ENCODE measurements at regions not wholly inside any gene's neighbourhood (a gene's known extent, or its start where the extent isn't known, plus 50 kb on each side); places are given as distances from the start of the nearest gene placed in this dataset.

GRCh38 chr14:35235840-35236239 lies 56.3 kb upstream of the PSMA6 start:
- Histone ChIP-seq H3K4me1 (ENCODE audit: low read length) (peaks cover 6% of the 10 kb centered on the region), H3K9ac (ENCODE audit: low read length) (no peak overlapping the region), H2AFZ (ENCODE audit: low read depth, low read length) (no peak overlapping the region), H3K4me2 (ENCODE audit: low read length) (no peak overlapping the region), H3K27me3 (ENCODE audit: low read depth, low read length) (no peaks in the 10 kb centered on the region), H3K79me2 (ENCODE audit: low read length) (no peaks in the 10 kb centered on the region), H3K9me3 (ENCODE audit: insufficient read depth, low read length) (no peaks in the 10 kb centered on the region), H4K20me1 (ENCODE audit: insufficient read depth, low read length) (no peaks in the 10 kb centered on the region), H3K27ac (ENCODE audit: low read length) (no peak overlapping the region), H3K36me3 (replicated peaks; ENCODE audit: low read depth, low read length) (no peaks in the 10 kb centered on the region), H3K4me3 (ENCODE audit: low read length) (no peak overlapping the region)
- TF ChIP-seq CTCF (IDR thresholded peaks at IDR 0.05; ENCODE audit: low read depth, low read length) (no peak), EZH2phosphoT487 (IDR thresholded peaks at IDR 0.05; ENCODE audit: low read depth) (no peak)

GRCh38 chr14:35236806-35237205 lies 55.4 kb upstream of the PSMA6 start:
- no peak overlapping the region for H2AFZ ChIP-seq (ENCODE audit: low read depth, low read length)
- H3K9me3 ChIP-seq (ENCODE audit: insufficient read depth, low read length), result no peaks in the 10 kb centered on the region
- H3K4me1 ChIP-seq (ENCODE audit: low read length), result peaks cover 3% of the 10 kb centered on the region; the same call in 1 of the 2 replicates
- no peaks in the 10 kb centered on the region for H4K20me1 ChIP-seq (ENCODE audit: insufficient read depth, low read length)
- no peak for TF ChIP-seq CTCF (IDR thresholded peaks at IDR 0.05; ENCODE audit: low read depth, low read length)
- TF ChIP-seq EZH2phosphoT487 (IDR thresholded peaks at IDR 0.05; ENCODE audit: low read depth), result no peak
- H3K36me3 ChIP-seq (replicated peaks; ENCODE audit: low read depth, low read length), result no peaks in the 10 kb centered on the region
- no peaks in the 10 kb centered on the region for H3K79me2 ChIP-seq (ENCODE audit: low read length)
- no peak overlapping the region for H3K4me3 ChIP-seq (ENCODE audit: low read length)
- no peak overlapping the region for H3K27ac ChIP-seq (ENCODE audit: low read length)
- no peak overlapping the region for H3K9ac ChIP-seq (ENCODE audit: low read length)
- H3K4me2 ChIP-seq (ENCODE audit: low read length), result no peak overlapping the region
- no peaks in the 10 kb centered on the region for H3K27me3 ChIP-seq (ENCODE audit: low read depth, low read length)

- no peak overlapping the region for H3K9ac ChIP-seq (ENCODE audit: low read length)
- H3K4me3 ChIP-seq (ENCODE audit: low read length), result no peak overlapping the region
- TF ChIP-seq EZH2phosphoT487 (IDR thresholded peaks at IDR 0.05; ENCODE audit: low read depth), result no peak
- no peak for TF ChIP-seq CTCF (IDR thresholded peaks at IDR 0.05; ENCODE audit: low read depth, low read length)
- H3K4me2 ChIP-seq (ENCODE audit: low read length), result no peak overlapping the region
- H3K9me3 ChIP-seq (ENCODE audit: insufficient read depth, low read length), result no peaks in the 10 kb centered on the region
- H4K20me1 ChIP-seq (ENCODE audit: insufficient read depth, low read length), result no peaks in the 10 kb centered on the region
- H3K27ac ChIP-seq (ENCODE audit: low read length), result no peak overlapping the region
- no peaks in the 10 kb centered on the region for H3K36me3 ChIP-seq (replicated peaks; ENCODE audit: low read depth, low read length)
- H3K79me2 ChIP-seq (ENCODE audit: low read length), result no peaks in the 10 kb centered on the region
- H2AFZ ChIP-seq (ENCODE audit: low read depth, low read length), result no peak overlapping the region
- no peaks in the 10 kb centered on the region for H3K27me3 ChIP-seq (ENCODE audit: low read depth, low read length)
- H3K4me1 ChIP-seq (ENCODE audit: low read length), result no peaks in the 10 kb centered on the region
Observed at GRCh38 chr14:35240231-35240630, 52.0 kb upstream of the PSMA6 start.

Data from OCI-LY3 (cell line).